CD4-positive, alpha-beta T cell treated with Interleukin-6 at 100 ng/mL for 8 hours (primary cell): ENCODE measurements at regions not wholly inside any gene's neighbourhood (a gene's known extent, or its start where the extent isn't known, plus 50 kb on each side); places are given as distances from the start of the nearest gene placed in this dataset.

Experiments used
- DNase-seq: peaks from one replicate; pipeline ENCODE4 v3.0.0-alpha.2; 2020; ENCODE audit warnings: mixed read lengths, low spot score

DNA sequence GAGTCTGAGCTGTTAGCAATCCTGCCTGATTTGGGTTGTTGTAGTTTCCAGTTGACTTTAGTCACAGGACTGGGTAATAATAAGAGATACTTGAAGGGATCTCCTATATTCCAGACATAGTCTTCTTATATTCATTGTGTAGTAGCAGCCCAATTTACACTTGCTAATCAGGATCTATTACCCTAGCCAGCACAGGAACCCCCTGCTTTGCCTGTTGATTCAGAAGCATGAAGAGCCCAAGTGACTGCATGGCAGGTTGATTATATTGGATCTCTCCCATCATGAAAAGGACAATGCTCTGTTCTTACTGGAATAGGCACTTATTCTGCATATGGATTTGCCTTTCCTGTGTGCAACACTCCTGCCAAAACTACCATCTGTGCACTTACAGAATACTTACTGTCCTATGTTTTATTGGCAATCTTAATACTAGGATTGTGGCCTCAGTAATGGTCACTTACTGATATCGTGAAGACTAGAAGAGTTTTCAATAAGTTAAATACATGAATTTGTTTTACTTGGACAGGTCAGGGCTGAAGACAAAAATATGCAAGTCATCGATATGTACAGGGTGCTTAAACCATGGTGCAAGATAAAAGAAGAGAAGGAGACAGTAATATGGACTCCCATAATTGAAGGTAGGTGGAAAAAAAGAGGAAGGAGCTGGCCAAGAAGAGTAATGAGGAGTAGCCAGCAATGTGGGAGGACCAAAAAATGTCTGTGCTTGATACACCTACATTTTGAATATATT lies 304.1 kb downstream of the MCTP2 start:
- no peak for DNase-seq

DNA sequence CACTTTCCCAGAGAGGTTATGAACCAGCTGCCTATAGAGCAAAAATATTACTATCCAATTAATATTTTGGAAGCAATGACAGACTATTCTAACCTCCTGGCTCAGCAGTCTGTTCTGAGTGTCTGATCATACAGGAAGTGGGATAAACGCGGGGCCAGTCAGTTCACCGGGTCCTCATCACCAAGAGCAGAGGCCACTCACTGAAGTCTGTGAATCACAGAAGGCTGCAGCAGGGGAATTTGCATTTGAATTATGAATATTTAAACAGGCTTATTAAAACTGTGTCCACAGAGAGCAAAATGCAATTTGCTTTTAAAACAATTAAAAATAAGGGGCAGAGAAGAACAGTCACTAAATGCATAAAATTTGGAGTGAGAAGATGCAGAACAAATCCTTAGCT lies 305.2 kb downstream of the MCTP2 start:
- DNase-seq: no peak

DNA sequence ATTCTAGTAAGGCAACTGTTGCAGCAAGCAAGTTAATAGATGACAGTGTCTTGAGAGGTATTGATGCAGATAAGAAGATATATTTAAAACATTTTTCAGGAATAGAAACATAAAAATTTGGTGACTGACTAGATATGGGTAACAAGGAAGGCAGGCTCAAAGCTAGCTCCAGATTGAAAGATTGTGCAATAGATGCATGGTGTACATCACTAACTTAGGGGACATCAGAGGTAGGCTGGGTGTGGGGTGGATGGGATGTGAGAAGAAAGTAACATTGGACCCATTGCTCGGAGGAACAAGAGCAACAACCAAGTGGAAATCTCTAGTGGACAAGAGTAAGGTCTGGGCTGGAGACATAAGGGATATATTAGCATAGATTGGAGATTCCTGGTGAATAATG lies 306.9 kb downstream of the MCTP2 start:
- no peak for DNase-seq

- DNase-seq: no peak
These were observed 311.0 kb downstream of the MCTP2 start for GRCh38 chr15:94542391-94542790.

DNA sequence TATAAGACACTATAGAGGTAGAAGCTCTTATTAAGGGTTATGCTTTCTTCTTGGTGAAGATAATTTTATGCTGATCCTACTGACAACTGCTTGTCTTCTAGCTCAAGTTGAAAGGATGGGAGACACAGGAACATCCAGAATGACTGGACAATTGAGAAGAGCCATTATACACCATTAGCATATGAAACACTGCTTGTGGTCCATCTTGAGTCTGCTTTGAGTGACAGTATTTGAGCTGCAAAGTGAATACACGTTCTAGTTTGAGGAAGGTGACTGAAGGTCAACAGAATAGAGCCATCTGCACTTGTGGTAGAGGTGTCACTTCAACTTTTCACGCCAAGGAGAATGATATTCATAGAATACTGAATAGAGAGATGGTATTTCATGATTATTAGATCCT lies 315.4 kb downstream of the MCTP2 start:
- DNase-seq: no peak

GRCh38 chr15:94547711-94548110 lies 316.4 kb downstream of the MCTP2 start:
- DNase-seq: no peak

- DNase-seq: no peak
These were observed 324.6 kb downstream of the MCTP2 start for GRCh38 chr15:94555841-94556519.

DNA sequence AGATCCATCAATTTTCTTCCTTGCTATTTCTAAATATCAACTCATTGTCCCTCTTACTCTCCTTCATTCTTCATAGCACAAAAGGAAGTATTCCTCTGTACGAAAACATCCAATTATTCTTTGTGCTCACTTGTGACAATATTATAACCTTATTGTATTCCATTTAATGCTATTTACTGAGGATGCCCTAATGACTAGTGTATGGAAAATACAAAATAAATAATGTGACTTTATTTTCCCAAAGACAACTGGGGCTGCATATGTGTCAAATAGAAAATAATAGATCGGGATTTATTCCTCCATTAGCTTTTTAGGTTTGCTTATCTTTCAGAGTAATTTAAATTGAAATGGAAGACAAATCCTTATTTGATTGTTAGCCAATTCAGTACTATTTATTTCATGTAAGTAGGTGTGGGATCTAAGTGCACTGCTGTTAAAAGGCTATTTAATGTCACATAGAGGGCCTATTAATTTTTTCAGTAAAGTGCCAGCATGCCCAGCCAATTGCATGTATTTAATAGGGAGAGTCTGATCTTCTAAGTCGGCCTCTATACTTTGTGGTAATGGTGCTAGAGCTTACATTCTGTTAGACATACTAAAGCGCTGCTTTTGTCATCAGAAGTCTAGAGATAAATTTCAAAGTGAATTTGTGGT lies 329.8 kb downstream of the MCTP2 start:
- no peak for DNase-seq

DNA sequence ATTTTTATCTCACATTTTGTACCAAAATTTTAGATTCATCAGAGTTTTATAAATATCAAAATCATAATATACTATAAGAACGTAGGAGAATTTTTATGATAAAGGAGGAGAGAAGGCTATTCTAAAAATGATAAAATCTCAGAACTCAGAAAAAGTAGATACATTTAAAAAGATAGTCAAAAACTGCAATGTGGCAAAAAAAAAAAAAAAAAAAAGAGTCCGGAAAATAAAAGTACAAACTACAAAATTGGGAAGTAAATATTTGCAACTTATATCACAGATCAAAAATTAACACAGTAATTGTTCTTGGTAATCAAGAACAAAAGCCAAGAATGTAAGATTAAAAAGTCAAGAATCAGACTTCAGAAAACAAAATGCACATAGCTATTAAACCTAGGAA lies 332.1 kb downstream of the MCTP2 start:
- no peak for DNase-seq

GRCh38 chr15:94576889-94577533 lies 345.6 kb downstream of the MCTP2 start:
- DNase-seq: peak; percentile 7

- DNase-seq: no peak
These were observed 347.9 kb downstream of the MCTP2 start for GRCh38 chr15:94579286-94579685.

GRCh38 chr15:94580211-94580885 lies 349.0 kb downstream of the MCTP2 start:
- no peak for DNase-seq

DNA sequence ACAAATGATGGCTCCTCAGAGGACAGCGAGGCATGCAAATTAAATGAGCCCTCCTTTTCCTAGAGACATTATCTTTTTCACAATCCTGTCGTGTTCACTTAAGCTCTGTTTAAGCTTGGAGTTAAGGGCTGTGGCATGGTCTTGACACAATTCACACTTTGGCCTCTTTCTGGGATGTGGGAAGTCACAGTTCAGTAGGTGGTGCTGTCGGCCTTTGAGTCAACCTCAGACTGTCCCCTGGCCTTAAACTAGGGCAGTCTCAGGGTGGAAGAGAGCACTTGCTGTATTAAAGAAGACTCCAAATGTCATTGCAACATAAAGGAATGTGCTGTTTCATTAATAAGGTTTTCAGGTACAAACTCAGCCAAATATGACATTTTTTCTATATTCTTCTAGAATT lies 351.0 kb downstream of the MCTP2 start:
- no peak for DNase-seq

DNA sequence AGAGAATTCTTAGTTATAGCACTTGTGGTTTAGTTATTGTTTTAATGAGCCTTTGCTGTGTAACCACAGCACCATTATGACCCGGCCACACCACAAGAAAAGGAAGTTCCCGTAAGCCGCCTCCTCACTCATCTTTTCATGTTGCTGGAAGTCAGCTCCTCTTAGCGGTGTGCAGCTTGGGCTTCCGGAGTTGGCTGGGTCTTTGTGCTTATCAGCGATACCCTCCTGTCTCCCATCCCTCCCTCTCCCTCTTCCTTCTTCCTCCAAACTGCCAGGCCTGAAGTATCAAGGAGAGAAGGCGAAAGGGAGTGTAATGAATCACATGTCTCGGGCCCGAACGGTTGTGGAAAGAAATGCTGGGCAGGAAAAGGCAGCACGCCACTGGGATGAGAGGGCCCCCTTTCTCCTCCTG lies 353.5 kb downstream of the MCTP2 start:
- DNase-seq: peak; percentile 42

DNA sequence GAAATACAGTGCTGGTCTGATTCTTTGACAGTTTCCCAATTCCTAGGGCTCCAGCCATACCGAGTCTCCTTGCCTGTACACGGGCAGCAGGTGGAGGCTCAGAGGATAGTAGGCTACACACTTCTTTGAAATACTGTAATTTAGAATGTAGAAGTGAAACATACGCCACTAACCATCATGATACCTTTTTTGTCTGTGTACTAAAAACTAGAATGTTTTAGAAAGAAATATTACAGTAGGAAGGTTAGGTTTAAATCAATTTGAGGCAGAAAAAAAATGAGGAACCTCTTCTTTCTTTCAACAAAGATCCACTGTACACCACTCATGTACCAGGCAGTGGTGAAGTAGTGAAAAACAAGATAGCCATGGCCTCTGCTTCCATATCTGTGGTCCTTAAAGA lies 354.7 kb downstream of the MCTP2 start:
- DNase-seq: no peak

DNA sequence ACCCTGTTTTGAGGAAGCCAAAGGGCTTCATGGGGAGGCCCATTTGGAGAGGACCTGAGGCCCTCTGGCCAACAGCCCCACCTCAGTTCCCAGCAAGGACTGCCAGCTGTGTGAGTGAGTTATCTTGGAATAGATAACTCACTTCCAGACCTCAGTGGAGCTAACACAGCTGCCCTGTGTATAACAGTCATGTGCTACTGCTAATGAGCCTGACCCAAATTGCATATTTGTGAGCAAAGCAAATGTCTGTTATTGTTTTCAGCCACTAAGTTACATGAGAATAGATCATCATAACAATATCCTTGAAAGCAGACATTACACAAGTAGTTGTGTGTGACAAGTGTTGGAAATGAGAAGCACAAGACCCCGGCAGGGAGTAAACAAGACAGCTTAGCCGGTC lies 355.8 kb downstream of the MCTP2 start:
- DNase-seq: no peak

- no peak for DNase-seq
These were observed 357.6 kb downstream of the MCTP2 start for GRCh38 chr15:94588993-94589392.

- no peak for DNase-seq
These were observed 361.1 kb downstream of the MCTP2 start for GRCh38 chr15:94592495-94592894.

DNA sequence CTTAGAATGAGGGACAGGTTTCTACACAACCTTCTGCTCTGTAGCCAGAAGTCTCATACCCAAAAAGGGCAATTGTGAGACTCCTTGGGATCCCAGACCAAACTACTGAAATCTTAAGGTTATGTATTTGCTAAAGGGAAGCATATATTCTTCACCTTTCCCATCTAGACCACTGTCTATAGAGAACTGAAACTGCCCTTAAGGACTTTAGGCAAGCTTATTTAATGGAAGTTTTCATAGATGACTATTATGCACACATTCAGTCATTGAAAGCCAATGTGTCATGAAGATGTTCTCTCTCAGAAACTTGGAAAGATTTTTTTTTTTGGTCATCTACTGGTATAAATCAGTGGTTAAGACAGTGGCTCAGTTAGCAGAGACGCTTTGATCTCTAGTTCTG lies 365.3 kb downstream of the MCTP2 start:
- DNase-seq: no peak

GRCh38 chr15:94600505-94600904 lies 369.1 kb downstream of the MCTP2 start:
- DNase-seq: no peak

- DNase-seq: no peak
These were observed 371.6 kb downstream of the MCTP2 start for GRCh38 chr15:94602754-94603470.

- DNase-seq: no peak
These were observed 374.9 kb downstream of the MCTP2 start for GRCh38 chr15:94606286-94606685.
